Transverse colon (tissue), 4 donors: ENCODE measurements at regions not wholly inside any gene's neighbourhood (a gene's known extent, or its start where the extent isn't known, plus 50 kb on each side); places are given as distances from the start of the nearest gene placed in this dataset.

Experiments
- CTCF ChIP-seq, 5 experiments: fragments of 200-600 bp in 3 of 5; fragments of 450-650 bp in 2 of 5; sonication (generic) in 3 of 5; IDR thresholded peaks; 1 replicate in 2 of 5; 2 replicates in 3 of 5; pipeline ENCODE4 v1.5.1; 2016 to 2017; ENCODE audit warnings: antibody characterized with exemption in 5 of 5, inconsistent platforms in 3 of 5, mild to moderate bottlenecking in 2 of 5, moderate library complexity in 1 of 5
- EP300 ChIP-seq: sonication (generic); formaldehyde crosslinking; IDR thresholded peaks from one replicate; pipeline ENCODE4 v1.6.1; 2017; ENCODE audit warnings: antibody characterized with exemption, low read depth
- POLR2A ChIP-seq: fragments of 450-650 bp; IDR thresholded peaks from one replicate; pipeline ENCODE4 v1.6.1; 2016; ENCODE audit warnings: antibody characterized with exemption, mild to moderate bottlenecking, moderate library complexity
- POLR2AphosphoS5 ChIP-seq, 3 donors: sonication (generic); formaldehyde crosslinking; IDR thresholded peaks; one replicate each; pipeline ENCODE4 v1.6.1; 2016; ENCODE audit warnings: antibody characterized with exemption in 3 of 3

- TF ChIP-seq CTCF (IDR thresholded peaks at IDR 0.05) (no peak), POLR2A (no peak), POLR2AphosphoS5 (IDR thresholded peaks at IDR 0.05) (no peak), EP300 (no peak)
These were observed 543.5 kb upstream of the SPHKAP start for GRCh38 chr2:228725031-228725430.
